NCI-H526 treated with DMSO at 0.1 percent for 48 hours (cell line): ENCODE measurements at regions not wholly inside any gene's neighbourhood (a gene's known extent, or its start where the extent isn't known, plus 50 kb on each side); places are given as distances from the start of the nearest gene placed in this dataset.
"Not testable (repeated sequence)": the region's sequence is repeated elsewhere in the genome, so short reads cannot be mapped to it uniquely, and the experiment has no call there.

Experiments used
- DNase-seq: peaks from one replicate; lab custom pipeline; 2025; lab: John Stamatoyannopoulos, UW

DNA sequence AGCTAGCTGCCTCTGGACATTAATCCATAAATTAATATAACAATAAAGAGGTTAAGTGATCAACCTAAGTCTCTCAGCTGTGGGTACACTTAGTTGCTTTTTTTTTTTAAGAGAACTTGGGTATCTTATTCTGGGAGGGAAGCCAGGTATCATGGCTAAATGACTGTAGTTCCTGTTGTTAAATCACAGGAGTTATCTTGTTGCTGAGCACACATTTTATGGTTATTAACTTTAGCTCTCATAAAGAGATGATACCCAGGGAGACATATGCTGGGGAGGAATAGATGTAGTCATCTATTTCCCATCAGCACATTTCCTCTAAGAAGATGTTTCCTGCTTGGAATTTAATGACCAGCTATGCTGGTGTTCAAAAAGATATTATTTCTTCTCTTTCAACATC is 227.8 kb downstream of the PTGER3 start:
- no peak for DNase-seq

- DNase-seq, result no peak
Measured at GRCh38 chr1:70820396-70820795, 227.2 kb downstream of the PTGER3 start.

GRCh38 chr1:70820995-70821394 is 226.6 kb downstream of the PTGER3 start:
- no peak for DNase-seq

- DNase-seq, result no peak
Measured at GRCh38 chr1:70826428-70826827, 221.2 kb downstream of the PTGER3 start.

- no peak for DNase-seq
Measured at GRCh38 chr1:70827030-70827429, 220.6 kb downstream of the PTGER3 start.

DNA sequence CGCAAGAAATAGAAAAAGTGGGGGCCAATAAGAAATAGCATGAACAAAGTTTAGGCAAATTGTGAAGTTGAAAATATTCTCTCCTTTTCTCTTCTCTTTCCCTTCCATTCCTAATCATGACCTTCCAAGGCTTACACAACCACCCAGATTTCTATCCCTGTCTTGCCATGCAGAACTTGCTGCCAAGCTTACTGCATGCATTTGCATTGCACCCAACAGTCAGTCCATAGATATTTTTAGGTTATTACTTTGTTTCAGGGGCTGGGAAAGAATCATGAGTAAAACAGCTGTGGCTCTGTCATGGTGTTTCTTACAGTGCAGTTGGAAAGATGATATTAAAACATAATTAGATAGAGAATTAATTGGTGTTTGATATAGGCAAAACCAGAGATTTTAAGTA is 219.4 kb downstream of the PTGER3 start:
- DNase-seq, result no peak

DNA sequence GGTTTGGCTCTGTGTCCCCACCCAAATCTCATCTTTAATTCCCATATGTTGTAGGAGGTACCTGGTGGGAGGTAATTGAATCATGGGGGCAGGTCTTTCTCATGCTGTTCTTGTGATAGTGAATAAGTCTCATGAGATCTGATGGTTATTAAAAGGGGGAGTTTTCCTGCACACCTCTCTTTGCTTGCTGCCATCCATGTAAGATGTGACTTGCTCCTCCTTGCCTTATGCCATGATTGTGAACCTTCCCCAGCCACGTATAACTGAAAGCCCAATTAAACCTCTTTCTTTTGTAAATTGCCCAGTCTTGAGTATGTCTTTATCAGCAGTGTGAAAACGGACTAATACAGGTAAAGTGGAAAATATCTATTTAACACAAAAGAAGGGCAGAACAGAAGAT is 213.3 kb downstream of the PTGER3 start:
- not testable (repeated sequence) for DNase-seq

- DNase-seq, result no peak
Measured at GRCh38 chr1:70836456-70836855, 211.2 kb downstream of the PTGER3 start.

DNA sequence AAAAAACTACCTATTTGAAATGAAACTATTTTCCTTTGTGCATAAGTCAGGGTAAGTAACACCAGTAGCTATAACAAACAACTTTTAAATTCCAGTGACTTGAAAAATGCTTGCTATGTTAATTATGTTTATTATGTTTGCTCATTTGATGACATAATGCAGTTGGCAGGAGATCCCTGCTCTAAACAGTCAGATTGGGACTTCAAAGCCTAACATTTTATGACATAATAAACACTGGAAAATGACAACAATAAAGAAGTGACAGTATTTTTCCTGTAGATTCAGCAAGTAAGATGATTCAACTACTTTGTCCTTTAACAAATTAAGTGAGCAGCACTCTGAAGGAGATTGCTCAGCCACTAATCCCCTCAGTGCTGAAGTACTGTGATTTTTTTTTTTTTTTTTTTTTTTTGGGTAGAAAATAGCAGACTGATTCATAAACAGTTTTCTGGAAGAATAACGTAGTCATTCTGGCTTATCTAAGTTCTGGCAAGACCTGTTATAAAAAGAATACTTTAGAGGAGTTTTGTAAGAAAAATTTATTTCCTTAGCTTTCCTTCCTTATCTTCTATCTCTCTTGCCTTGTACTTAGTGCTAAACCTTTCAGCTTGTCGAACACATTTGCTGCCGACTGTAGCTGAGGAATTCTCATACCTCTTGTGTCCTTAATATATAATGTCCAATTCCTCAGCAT is 207.2 kb downstream of the PTGER3 start:
- DNase-seq, result no peak

DNA sequence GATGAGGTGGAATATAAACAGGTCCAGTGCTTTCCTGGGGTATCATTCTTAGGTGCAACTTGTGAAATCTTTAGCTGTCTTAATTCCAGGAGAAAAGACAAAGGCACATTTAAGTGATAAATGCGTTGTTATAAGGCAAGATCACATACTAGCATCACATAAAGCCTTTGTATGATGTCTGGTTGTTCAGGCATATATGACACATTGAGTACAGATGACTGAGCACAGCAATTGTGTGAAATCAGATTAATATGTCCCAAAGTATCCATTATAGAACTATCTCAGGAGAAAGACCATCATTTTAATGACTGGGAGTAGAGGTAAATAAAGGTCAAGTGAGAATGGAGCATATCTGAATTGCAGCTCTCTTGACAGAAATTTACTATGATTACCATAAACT is 205.1 kb downstream of the PTGER3 start:
- no peak for DNase-seq

DNA sequence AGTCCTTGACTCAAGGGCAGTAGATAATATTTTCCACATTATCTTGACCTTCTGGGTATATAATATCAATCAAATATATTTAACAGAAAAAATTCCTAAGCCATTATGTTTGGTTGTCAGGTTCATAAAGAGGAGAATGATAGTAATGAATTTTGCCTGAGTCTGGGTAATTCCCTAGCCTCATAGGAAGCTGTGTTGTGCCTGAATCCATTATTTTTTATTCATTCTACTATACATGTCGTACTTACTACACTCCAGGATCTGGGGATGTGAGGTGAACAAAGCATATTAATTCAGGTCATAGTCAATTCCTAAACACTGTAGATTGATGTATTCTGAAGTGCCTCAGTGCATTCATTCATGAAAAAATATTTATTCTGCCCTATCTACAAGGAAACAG is 204.2 kb downstream of the PTGER3 start:
- no peak for DNase-seq

DNA sequence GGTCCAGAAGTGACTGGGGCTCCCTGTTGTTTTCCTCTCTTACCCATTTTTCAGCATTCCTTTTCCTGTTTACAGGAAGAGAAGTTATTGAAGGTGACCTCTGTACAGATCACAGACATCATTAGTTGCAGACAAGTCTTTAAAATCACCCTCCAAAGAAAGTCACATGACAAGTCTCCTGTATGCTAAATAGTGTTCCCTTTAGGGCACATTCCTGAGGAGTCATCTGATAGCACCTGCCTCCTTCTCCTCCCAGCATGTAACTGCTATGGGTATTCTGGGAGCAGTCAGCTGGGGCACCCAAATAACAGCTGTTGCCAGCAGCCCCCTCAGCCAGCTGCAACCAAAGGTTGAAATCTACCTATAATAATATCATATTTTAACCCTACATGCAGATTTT is 200.6 kb downstream of the PTGER3 start:
- no peak for DNase-seq

DNA sequence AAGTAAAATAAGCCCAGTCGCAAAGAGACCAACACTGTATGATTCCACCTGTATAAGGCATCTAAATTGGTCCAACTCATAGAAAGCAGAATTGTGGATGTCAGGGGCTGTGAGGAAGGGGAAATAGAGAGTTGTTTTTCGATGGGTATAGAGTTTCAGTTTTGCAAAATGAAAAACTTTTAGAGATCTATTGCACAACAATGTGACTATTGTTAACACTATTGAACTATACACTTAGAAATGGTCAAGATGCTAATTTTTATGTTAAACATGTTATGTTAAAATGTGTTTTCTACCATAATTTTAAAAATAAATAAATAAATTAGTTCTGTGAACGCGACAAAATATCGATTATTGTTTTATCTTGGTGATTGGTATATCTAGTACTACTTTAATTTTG is 192.4 kb downstream of the PTGER3 start:
- no peak for DNase-seq

- DNase-seq, result no peak
Measured at GRCh38 chr1:70856201-70856600, 191.4 kb downstream of the PTGER3 start.

- DNase-seq, result no peak
Measured at GRCh38 chr1:70863239-70863638, 184.4 kb downstream of the PTGER3 start.

- DNase-seq, result no peak
Measured at GRCh38 chr1:70864302-70864701, 183.3 kb downstream of the PTGER3 start.

GRCh38 chr1:70866542-70867264 is 180.9 kb downstream of the PTGER3 start:
- no peak for DNase-seq

DNA sequence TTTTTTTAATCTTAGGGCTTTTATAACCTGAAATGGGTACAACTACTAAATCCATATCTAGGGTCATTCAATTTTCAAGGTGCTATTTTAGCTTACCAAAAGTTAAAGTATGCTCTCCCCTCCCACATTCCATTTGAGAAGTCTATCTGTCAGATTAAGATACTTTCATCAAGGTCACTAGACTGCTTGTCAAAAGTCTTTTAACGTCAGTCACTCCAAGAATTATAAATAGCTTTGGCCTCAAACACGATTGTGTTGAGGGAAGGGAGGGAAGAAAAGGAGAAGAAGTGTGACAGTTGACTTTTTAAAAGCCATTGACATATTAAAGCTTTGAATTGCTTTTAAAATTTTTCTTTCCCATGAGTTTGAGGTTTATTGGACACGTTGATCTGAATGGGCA is 175.8 kb downstream of the PTGER3 start:
- no peak for DNase-seq

DNA sequence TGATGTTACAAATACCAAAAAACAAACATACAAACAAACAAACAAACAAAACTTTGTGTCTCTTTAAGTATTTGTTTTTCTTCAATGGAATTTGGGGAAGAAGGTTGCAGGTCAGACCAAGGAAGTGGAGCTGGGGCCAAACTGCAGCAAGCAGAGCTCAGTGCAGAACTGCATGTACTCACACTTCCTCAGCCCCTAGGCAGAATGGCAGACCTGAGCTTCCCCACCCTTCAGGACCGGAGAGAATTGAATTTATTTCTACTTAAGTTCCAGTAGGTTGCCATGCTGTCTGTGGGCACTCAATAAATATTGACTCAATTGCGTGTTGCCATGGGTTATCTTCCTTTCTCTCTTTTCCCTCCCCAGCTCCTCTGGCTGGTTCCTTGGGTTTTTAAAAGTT is 173.6 kb downstream of the PTGER3 start:
- DNase-seq, result no peak

GRCh38 chr1:70874818-70875217 is 172.8 kb downstream of the PTGER3 start:
- no peak for DNase-seq

GRCh38 chr1:70877343-70877742 is 170.3 kb downstream of the PTGER3 start:
- no peak for DNase-seq

- no peak for DNase-seq
Measured at GRCh38 chr1:70887936-70888335, 159.7 kb downstream of the PTGER3 start.

GRCh38 chr1:70888722-70889121 is 158.9 kb downstream of the PTGER3 start:
- no peak for DNase-seq

- no peak for DNase-seq
Measured at GRCh38 chr1:70890408-70890807, 157.2 kb downstream of the PTGER3 start.
